GM21381 (cell line): ENCODE measurements at regions not wholly inside any gene's neighbourhood (a gene's known extent, or its start where the extent isn't known, plus 50 kb on each side); places are given as distances from the start of the nearest gene placed in this dataset.
"Not testable (repeated sequence)": the region's sequence is repeated elsewhere in the genome, so short reads cannot be mapped to it uniquely, and the experiment has no call there.

Experiments used
- ATAC-seq: cut with Tn5 transposase; IDR thresholded peaks from one replicate; pipeline ENCODE4 v1.9.1; 2021; ENCODE audit warnings: mild to moderate bottlenecking, moderate library complexity; ENCODE audit not compliant: unreplicated experiment

DNA sequence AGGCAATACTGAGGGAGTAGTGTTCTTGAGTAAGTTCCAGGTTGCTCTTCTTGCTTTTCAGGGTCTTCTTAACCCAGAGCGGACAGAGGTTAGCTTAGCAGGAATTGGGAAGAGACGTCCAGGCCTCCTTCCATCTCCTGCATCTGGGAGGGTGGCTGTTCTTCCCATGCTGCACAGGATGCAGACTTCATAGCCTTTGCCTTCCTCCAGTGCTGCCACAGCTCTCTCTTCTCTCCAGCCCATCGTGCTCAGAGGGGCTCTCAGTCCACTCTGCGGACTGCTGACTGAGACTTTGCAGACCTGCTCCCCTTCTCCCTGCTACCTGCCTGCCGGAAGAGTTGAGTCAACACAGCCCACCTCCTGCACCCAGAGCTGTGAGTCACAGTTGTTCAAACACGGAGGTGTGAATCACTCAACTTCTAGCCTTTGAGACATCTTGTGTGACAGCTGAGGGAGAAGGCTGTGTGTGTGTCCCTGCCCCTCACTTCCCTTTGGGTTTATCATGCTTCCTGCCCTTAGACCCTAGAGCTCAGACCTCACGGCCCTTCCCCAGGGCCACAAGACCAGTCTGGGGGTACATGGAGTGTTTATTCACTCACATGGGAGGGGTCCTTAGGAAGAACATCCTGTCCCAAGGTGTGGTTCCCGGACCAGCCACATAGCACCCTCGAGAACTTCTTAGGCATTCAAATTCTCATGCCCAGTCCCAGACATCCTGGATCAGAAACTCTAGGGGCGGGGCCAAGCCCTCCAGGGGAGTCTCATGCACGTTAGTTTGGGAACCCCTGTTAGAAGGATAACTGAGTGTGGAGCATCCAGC, 158.3 kb upstream of the CACNA1E start:
- no peak for ATAC-seq

DNA sequence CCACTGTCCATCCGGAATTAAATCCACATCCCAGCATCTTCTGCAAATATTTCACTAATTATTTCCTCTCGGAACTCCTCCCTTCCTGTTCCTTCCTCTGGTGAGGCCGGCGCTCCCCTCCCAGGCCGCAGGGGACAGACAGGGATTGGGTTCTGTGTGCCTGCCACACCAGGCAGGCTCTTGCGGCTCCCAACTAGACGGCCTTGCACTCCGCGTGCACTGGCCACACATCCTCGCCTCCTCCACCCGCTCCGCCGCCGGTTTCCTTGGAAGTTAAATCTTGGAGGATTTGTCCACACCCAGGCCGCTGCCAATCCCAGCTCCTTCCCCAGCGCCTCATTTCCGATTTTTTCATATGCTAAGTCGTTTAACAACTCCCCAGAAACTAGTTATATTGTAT, 157.6 kb upstream of the CACNA1E start:
- not testable (repeated sequence) for ATAC-seq

DNA sequence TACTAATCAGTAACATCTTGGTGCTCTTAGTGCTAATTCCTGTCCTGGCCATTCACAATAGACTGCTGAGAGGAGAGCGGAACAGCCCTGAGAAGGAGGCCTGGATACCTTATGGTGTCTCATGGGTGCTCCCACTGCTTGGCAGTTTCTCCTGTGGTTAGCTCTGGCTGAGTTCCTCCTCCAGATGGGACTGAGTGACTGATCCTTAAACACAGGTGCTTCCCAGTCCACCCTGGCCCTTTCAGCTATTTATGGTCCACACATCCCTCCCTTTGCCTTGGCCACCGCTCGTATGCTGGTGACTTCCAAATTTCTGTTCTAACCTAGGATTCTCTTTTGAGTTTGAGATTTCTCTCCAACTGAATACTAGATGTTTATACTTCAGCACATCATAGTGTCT, 157.0 kb upstream of the CACNA1E start:
- ATAC-seq, result no peak

DNA sequence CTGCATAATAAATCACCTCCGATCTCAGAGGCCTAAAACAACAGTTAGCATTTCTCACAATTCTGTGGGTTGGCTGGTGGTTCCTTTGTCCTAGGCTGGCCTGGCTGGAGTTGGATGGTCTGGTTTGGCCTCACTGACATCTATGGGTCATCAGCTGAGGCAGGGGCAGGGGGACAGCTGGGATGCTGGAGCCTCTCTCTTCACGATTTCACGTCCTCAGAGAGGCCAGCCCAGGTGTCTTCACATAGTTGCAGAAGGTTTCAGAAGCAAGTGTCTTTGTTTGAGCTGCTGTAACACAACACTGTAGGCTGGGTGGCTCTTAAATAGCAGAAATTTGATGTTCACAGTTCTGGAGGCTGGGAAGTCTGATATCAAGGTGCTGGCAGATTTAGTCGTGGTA, 155.5 kb upstream of the CACNA1E start:
- no peak for ATAC-seq

DNA sequence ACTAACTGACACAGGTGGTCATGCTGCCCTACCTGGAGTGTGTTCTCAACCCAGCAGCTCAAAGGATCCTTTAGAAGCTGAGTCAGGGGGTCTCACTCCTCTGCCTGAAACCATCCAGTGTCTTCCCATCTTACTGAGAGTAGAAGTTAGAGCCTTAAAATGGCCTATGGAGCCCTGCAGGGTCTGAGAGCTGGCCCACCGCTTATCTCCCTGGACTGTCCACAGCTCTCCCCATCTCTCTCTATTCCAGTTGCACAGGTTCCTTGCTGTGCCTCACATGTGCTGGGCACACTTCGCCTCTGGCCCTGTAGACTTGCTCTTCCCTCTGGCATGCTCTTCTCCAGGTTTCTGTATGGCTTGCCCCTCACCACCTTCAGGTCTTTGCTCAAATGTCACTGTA, 148.6 kb upstream of the CACNA1E start:
- no peak for ATAC-seq

DNA sequence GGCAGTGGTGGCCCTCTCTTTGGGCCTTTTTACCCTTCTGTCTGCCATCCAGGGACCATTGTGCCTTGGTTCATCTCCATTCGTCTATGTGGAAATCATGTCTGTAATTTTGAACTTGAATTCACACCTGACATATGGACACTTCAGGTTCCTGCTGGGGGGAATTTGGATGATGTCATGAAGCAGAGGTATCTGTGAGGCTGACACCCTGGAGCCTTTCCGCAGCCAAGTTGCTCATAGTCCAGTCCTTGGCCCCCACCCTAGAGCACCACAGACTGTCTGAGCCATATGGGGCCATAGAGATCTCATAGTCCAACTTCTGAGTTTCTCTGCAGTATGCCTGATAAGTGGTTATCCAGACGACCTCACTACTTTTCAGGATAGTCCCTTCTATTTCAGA, 147.7 kb upstream of the CACNA1E start:
- no peak for ATAC-seq

DNA sequence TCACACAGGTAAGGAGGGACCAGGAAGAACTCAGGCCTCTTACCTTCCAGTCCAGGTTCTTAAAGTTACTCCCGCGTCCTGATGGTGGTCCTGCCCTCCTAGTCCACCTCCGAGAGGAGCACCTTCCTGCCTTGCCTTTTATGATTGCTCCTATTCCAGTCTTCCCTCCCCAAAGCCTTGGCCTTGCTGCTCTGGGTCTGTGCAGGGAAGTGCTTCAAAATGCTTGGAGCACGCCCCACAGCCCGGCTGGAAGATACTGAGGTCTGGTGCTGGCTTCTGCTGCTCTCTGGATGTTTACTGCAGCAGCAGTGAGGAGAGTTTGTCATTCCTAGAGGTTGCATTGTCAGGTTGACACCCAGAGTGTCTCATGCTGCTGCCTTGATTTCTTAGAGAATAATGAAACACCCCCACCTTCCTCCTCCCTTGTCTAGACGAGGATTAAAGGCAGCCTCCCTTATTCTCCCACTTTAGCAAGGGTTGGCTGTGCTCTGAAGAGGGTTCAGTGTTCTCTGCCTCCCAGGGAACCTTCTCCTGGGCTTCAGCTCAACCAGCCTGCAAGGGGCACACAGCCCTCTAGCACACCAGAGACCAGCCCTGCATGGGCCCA, 142.2 kb upstream of the CACNA1E start:
- ATAC-seq, result no peak

DNA sequence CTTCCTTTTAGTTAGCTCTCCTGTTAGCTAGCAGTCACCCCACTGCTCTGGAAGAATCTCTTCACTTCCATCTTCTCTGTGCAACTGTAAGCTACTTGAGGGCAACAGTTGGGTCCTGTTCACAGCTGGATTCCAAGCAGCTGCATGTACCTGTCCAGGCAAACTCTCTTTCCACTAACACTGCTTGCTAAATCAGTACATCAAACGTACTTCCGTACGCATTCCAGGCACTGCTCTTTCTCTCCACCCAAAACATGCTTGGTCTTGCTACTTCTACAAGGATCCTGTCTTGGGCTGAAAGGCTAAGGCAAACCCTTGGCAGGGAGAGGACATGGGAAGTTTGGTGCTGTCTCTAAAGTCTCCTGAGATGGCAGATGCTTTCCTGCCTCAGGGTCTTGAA, 139.2 kb upstream of the CACNA1E start:
- ATAC-seq, result no peak

DNA sequence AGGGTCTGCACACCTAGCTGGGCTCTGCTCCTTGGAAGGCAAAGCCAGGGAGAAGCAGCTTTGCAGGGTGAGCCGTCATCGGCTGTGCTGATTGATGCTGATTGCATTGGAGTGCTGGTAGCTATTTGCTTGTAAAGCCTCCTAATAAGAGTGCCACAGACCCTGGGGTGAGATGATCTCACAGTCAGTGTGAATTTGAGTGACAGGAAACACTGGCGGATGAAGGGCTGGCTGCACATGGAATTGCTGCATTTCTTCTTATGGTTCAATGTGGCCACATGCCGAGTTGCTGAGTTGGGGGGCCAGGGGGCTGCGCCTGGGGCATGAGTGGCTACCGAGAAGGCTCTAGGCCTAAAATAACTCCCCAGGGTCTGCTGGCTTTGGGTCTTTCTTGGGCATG, 138.2 kb upstream of the CACNA1E start:
- no peak for ATAC-seq

DNA sequence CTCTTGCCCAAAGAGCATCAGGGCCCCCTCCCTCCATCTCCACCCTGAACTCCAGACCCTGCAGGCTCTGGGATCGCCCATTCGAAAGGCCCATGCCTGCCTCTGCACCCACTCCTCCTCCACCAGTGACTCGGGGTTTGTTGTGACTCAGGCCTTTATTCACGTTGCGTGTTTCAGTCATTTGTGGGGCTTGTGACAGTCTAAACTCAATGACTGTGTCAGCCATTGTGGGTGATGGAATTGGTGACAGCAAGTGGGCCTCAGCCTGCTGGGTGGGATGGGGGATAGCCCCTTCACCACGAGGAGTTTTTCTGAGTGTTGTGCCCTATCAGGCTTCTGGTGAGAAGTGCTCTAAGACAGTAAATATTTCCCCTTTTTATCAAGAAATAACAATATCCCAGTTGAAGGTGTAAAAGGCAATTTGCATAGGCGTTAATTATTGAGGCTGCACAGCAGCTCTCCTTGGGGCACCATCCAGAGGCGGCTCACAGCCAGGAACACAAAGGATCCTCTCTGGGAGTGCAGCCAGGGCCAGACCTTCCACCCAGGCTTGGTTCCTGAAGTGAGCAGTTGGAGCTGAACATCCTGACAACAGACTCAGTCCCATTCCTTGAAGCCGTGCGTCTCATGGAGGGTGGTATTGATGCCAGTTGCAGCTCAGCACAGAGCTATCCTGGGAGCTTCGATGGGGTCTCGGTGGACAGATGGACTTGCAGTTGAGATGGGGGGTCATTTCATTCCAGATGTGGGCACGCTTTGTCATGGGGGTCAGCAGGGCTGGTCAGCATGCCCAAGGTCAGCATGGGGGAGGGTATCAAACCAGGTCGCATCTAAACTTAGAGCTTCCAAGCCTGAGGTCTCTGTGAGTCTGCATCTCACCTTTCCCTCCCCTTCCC, 135.6 kb upstream of the CACNA1E start:
- no peak for ATAC-seq

DNA sequence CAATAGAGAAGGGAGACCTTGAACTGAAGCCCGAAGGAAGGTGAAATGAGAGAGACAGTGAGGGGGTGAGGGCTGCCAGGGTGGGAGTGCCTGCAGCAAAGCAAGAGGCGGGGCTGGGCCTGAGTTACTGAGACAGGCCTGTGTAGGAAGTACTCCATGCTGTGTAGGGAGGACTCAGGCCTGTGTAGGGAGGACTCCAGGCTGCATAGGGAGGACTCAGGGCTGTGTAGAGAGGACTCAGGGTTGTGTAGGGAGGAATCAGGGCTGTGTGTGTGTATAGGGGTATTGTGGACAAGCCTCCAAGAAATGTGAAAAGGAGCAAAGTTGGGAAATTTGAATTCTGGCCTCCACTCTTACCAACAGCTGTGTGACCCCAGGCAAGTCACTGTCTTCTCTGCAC, 133.8 kb upstream of the CACNA1E start:
- ATAC-seq, result no peak

DNA sequence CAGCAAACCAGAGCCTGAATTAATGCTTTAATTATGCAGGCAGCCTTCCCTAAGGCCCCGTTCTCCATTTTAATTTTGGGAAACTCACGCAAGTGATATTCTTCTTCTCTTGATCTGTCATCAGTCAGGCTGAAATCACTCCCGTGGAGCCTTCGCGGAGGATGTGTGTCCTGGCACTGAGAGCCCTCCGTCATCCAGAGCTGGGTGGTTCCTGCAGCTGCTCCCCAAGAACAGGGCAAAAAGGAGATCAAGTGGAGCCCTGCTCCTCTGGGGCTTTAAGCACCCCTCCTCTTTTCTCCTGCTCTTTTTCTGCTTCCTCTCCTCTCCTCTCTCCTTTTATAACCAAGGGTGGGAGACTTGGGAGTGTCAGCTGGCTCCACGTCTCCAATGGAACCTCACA, 133.2 kb upstream of the CACNA1E start:
- ATAC-seq, result no peak

DNA sequence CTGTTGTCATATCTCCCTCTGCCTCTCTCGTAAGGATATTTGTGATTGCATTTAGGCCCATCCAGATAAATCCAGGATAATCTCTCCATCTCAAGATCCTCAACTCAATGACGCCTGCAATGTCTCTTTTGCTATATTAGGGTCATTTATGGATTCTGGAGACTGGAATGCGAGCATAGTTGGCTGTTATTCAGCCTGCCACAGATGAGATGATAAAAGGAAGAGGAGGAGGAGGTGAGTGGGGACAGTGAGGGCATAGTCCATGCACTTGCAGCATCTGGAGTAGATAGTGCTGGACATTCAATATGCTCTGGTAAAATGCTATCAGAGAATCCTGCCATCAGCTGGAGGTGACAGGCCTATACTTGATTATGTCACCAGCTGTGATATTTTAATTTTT, 131.6 kb upstream of the CACNA1E start:
- ATAC-seq, result no peak

DNA sequence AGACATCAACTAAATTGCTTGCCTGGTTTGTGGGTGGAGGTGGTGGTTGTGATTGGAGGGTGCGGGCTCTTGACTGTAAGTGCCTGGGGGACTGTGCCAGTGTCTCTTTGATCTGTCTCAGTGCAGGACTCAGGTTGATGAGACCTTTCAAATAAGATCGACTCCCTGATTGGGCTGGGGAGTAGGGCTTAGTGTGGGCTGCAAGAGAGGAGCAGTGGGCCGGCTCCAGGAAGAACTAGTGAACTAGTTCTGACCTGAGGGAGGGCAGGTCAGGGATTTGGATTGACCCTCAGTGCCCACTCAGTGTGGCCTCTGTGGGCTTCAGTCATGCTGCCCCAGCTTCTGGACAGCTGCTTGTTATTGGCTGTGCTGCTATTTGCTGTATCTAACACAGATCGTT, 130.6 kb upstream of the CACNA1E start:
- ATAC-seq, result no peak

DNA sequence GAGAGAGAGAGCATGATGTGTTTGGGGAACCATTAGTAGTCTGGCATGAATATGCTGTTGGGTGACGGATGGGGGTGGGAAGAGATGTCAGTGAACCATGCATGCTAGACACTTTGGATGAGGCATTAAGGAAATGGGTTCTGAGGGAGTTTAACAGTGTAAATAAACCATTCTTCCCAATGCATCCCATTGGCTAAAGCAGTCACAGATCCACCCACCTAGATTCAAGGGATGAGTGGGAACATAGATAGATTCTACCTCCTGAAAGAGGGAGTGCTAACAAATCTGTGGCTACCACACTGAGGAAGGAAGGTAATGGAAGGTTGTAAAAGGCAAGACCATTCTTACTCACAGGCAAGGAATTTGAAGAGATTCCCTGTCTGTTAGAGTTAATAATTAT, 129.8 kb upstream of the CACNA1E start:
- no peak for ATAC-seq

DNA sequence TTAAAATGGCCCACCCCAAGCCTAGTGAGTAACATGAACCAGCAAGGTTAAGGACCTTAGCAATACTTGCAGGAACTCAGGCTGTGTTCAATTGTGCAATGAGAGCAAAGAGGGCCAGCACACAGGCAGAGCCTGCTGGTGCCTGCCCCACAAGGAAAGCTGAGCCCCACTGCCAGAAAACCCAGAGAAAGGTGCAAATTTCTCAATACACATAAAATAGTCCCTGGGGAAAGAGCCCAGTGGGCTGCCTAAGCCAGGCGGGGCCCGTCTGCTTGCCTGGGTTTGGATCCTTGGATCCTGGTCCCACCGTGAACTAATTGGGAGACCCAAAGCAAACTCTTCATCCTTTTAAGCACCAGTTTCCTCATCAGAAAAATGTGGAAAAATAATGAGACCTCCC, 128.5 kb upstream of the CACNA1E start:
- no peak for ATAC-seq

DNA sequence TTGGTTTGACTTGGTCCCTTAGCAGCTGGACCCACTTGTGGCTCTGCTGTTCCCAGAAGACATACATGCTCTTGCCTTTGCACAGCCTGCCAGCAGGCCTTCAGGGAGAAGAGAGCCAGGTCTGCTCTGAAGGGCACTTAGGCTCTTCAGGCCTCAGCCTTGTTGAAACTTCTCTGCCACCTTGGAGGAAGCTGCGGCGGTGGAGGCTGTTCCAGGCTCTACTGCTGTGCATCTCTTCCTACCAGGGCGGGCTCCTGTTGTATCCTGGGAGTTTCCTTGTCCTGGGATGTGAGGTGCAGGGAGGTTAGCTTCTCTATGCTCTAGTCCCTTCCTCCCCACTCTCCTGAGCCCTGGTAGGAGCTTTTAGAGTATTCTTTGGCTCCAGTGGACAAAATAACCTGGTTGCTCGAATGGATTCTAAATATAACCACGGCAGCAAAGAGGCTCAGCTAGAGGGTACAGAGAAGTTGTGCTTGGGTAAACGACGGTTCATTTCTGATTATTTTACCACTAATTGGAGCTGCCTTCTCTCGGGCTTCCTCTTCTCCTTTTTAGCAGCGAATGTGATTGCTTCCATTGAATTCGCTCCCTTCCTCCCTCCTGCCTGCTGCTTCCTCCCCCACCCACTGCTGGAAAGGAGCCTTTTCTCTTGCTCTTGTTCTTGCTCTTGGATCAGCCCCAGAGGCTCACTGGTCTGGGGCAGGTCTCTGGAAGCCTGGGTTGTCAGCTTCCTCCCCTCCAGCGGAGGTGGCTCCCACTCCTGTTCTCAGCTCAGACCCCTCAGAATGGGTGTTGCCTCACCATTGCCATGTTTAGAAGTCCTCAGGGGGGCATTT, 126.6 kb upstream of the CACNA1E start:
- ATAC-seq, result no peak

DNA sequence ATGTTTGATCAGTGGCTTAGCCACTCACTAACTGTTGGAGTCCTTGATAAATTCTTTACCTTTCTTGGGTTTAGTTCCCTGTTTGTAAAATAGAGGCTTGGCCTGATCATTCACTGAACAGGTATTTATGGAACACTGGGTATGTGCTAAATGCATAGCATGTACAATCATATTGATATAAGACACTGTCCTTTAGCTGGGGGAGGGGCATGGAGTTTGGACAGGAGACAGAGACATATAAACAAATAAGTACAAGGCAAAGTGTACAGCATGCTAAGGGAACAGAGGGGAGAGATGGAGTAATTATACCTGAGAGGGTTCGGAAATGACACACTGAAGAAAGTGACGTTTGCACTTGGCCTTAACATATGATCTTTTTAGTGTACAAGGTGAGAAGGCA, 124.3 kb upstream of the CACNA1E start:
- no peak for ATAC-seq

DNA sequence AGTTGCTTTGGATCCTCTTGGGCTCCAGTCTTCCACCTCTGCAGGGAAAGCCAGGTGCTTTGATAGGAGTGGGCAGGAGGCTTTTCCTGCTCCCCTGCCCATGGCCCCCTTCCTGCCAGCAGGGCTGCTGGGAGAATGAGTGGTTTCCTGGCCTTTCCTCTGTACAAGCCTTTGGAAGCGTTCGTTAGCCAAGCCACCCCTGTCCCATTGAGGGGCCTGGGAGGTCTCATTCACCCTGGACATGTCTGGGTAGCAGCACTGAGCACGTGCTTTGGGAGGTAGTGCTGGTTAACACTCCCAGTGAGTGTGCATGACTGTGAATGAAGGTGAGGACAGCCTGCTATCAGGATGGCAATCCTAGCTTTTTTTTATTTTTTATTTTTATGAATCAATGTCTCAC, 118.5 kb upstream of the CACNA1E start:
- ATAC-seq, result no peak

DNA sequence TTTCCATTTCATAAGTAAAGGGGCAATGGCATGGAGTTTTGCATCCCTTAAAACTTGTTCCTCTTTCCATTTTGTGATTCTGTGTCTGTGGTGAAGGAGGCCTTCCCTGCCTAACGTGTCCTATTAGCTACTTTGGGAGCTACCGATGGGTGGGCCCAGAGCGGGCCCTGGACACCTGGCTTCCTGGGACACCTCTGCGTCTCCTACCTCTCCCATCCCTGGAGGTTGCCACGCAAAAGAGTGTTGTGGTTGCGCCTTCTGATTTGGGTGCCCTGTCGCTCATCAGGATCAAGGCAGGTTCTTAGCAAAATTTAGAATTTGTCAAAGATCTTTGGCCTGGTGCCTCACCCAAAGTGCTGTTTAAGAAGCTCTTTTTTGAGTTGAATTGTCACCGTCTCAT, 116.4 kb upstream of the CACNA1E start:
- no peak for ATAC-seq

DNA sequence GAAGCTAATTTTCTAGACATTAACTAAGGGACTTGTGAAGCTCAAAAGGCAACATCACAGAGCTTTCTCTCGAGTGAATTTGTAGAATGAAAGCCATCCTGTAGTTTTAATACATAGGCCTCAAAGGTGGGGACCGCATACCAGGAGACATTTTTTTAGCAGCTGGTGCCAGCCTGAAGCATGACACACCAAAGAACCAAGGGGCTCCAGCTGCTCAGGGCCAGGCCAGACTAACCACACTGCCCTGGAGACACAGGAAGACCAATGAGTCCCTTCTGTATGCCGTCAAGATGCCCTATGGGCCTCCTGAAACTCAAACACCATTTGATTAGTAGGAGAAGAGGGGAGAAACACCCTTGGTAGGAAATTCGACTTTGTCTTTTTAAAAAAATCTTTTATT, 113.9 kb upstream of the CACNA1E start:
- no peak for ATAC-seq
